NCI-H2171 treated with DMSO at 0.1 percent for 48 hours (cell line): ENCODE measurements at regions not wholly inside any gene's neighbourhood (a gene's known extent, or its start where the extent isn't known, plus 50 kb on each side); places are given as distances from the start of the nearest gene placed in this dataset.

Experiments used
- DNase-seq: peaks from one replicate; lab custom pipeline; 2025; lab: John Stamatoyannopoulos, UW

GRCh38 chr9:23933348-23933747 lies 107.3 kb upstream of the ELAVL2 start:
- no peak for DNase-seq

DNA sequence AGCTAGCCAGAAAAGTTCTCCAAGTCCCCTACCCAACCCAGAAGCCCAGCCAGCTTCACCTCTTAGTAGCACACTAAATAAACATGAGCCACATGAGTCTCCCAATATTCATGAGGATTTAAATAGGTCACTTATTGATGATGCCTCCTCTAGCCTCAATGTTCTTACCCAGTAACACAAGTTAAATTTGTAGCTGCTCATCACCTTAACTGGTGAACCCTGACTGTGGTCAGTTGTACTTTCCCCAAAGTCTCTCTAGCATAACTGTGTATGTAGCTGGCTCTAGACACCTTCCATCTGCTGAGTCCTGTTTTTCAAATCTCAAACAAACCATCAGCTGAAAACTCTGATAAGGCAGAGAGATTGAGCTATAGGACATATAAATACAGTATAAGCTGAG lies 100.3 kb upstream of the ELAVL2 start:
- DNase-seq, result no peak

GRCh38 chr9:23914431-23915003 lies 88.5 kb upstream of the ELAVL2 start:
- DNase-seq, result no peak

DNA sequence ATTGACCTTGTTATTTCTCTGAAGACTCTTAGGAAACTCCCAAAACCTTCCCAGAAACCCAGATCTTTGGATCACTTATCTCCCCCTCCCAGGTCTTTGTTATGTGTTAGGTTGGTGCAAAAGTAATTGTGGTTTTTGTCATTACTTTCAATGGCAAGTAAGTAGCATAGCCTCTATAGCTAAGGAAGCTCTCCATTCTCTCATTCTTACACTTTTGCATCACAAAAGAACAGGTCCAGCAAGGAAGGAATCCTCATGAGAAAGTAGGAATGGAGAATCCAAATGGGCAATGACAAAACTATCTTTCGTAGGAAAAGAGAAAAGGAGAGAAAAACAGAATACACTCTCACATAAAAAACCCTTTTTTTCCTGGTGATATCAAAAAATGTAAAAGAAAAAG lies 81.3 kb upstream of the ELAVL2 start:
- DNase-seq, result no peak

GRCh38 chr9:23887781-23888180 lies 61.7 kb upstream of the ELAVL2 start:
- no peak for DNase-seq
